ENCODE measurements at regions not wholly inside any gene's neighbourhood (a gene's known extent, or its start where the extent isn't known, plus 50 kb on each side); places are given as distances from the start of the nearest gene placed in this dataset.

DNA sequence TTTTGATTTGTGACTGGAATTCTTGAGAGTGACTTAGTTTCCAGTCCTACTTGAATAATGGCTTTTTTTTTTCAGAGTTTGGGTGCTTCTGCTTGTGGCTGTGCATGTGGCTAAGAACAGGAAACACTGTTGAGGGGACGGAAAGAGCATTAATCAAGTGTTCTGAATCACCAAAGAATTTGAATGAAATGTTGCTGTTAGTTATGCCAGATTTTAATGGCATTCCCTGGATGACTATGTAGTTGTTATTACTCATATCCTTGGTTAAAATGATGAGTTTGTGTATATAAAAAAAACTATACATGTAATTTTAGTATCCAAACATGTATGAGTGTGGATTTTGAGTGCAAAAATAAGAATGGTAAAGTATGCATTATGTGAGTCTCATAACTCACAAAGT lies 347.9 kb downstream of the BCAT1 start:
- DNase-seq = no peak

- DNase-seq = no peak
Observed at GRCh38 chr12:24600551-24600950, 348.4 kb downstream of the BCAT1 start.

- no peak for DNase-seq
Observed at GRCh38 chr12:24599736-24600135, 349.2 kb downstream of the BCAT1 start.

DNA sequence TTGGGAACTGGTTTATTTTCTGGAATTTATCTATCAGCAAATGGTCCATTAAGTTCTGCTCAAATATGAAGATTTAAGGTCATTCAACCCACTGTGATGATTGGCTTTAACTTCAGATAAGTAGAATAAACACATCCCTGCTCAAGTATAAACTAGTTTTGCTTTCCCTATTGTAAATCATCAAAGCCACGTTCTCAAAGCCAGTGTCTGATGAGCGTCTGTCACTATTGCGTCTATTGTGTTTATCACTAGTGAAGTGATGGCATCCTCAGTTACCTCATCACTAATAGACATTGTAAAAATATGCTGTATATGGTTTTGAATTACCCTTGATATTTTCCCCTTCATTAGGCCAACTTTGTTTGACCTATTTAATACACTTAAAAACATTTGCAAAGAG lies 351.3 kb downstream of the BCAT1 start:
- DNase-seq = no peak

DNA sequence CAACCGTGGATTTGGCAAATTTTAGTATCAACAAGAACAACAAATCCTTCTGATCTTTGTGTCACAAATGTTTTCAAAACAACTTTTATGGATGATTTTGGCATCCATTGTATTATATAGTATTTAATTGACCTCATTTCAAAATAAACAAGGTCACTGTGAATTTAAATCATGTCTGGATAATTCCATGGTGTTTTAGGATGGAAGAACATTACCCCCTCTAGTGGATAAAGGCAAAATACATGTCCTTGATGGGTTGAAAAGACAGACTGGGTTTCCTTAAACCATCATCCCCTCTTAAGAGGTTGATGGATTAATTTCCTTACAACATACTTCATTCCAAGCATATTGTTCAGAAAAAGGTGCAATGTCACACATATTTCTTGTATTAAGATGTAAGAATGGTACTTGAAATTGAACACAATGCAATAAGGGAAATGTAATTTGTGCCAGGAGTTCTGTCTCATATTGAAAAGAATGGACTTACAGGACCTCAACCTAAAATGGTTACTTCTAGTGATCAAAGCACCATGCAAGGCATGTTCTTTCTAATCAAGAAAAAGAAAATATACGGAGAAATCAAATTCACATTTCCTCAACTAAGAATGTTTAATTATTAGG lies 352.0 kb downstream of the BCAT1 start:
- DNase-seq = peak; percentile 17 to 76 (median 41)

GRCh38 chr12:24595652-24596235 lies 353.2 kb downstream of the BCAT1 start:
- peak in 1 of 3 experiments; percentile 11 for DNase-seq

- no peak for DNase-seq
Observed at GRCh38 chr12:24591715-24592440, 357.0 kb downstream of the BCAT1 start.

- no peak for DNase-seq
Observed at GRCh38 chr12:24591079-24591626, 357.7 kb downstream of the BCAT1 start.

GRCh38 chr12:24586293-24586692 lies 362.6 kb downstream of the BCAT1 start:
- DNase-seq = no peak

DNA sequence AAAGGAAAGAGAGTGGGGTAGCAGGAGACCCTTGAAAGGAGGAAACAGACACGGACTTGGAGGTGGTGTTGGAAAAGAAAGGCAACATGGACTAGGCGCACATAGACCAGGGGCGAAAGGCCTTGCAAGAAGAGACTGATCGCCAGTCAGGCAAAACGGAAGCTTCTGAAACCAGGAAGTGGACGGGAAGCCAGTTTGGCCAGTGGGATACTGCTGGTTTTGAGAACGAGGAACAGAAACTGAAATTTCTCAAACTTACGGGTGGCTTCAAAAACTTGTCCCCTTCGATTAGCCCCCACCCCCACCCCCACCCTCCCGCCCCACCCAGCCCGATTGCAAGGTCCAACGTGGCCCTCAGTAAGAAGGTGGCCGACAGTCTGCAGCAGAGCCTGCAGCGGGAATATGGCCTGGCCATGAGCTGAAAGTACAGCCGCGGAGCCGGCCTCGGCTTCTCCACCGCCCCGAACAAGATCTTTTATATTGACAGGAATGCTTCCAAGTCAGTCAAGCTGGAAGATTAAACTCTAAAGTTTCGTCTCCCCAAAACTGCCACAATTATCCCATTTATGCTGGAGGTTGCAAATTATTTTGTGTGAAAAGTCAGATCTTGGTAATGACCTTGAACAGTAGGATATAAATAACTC lies 364.7 kb downstream of the BCAT1 start:
- no peak for DNase-seq

- no peak for DNase-seq
Observed at GRCh38 chr12:24582954-24583601, 365.8 kb downstream of the BCAT1 start.

DNA sequence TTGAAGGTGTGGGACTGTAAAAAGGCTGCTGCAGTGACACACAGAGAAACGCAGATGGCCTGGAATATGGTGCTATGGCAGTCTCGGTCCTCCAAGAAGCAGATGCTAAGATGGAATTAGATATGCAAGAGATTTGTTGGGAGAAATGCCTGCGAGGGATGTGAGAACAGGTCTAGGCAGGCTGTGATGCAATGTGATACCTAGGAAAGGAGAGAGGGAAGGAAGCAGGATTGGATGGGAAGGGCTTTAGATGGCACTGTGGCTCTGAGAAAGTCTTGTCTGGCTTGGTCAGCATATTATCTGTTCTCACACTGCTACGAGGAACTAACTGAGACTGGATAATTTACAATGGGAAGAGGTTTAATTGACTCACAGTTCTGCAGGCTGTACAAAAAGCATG lies 374.4 kb downstream of the BCAT1 start:
- DNase-seq = no peak

DNA sequence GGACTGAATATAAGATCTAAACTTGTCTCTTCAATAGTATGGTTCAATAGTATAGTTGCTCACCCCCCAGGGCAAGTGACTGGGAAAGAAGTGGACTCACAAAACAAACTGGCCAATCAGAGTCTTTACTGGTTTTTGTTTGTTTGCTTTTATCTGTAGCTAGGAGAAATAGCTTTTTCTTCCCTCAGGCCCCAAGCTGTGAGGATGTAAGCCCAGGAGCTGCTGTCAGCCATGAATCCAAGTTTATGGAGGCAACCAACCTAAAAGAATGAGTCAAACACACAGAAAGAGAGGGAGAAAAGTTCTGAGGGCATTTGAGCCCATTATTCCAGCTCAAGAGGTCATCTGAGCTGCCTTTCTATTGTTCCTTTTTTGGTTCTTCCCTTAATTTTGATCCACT lies 375.3 kb downstream of the BCAT1 start:
- DNase-seq = no peak

- DNase-seq = no peak
Observed at GRCh38 chr12:24565300-24565699, 383.6 kb downstream of the BCAT1 start.

DNA sequence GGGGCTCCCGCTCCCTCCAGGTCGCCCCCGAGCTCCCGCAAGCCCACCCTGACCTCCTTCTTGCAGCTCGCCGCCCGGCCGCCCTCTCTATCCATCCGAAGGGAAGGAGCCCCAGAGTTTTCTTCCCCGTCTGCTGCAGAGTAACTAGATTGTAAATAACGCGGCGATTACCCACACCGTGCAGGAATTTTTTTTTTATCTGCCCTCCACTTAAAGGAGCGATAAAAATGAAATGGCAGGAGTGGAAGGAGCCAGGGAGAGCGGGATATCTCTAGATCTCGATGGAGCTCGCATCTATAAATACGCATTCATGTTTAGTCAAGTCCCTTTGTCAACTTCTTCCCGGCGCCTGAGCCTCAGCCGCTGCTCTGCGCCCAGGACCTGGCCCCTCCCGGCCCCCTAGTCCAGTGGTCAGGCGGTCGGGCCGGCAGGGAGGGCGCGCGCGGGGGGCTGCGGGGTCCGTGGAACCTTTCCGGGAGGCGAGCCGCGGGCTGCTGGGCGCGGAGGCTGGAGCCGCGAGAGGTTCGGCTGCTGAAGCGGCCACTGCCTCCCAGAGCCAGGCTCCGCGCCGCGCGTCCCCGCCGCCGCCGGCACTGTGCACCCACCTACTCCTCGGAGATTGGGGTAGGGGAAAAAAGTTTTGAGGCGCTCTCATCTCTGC lies 386.0 kb downstream of the BCAT1 start:
- peak; percentile 40 to 72 (median 68) for DNase-seq

- peak; percentile 52 to 83 (median 80) for DNase-seq
Observed at GRCh38 chr12:24561882-24562770, 386.8 kb downstream of the BCAT1 start.

DNA sequence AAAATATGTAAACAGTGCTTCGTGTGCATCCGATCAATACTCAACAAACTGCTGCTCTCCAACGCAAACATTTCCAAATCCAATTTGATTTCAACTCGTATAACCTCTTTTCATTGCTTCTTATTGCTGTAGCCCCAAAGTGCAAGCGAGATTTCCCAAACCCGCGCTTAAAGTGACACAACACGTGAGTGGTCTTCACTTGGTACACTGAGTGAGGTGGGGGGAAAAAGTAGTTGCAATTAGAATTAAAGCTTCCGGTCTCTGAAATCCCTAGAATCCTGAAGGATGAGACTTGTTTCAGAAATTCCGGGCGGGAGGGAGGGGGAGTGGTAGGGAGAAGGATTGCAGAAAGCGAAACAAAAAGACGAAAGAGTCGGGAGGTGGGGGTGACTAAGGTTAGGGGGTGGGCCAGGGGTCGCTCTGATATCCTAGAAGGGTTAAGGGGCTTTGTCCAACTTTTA lies 387.5 kb downstream of the BCAT1 start:
- DNase-seq = peak in 1 of 3 experiments; percentile 65

DNA sequence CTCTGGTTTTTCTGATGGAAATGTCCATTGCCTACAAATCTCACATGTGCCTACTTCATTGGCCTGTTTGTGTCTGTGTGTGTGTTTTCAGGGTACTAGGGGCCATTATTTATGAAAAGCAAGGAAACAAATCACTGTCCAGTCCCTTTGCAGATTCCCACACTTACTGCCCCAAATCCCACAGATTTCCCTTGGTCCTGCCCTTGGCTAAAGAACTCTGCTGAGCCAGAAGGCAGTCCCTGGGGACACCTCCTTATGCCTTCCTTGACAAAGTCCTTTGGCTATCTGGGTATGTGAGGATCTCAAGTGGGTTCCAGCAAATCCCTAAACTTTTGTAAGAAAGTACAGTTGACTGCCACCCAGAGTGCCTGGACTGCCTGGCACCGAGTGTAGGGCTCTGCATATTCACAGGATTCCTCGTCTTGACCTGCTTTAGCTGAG lies 388.1 kb downstream of the BCAT1 start:
- peak in 1 of 3 experiments; percentile 51 for DNase-seq

GRCh38 chr12:24560192-24560775 lies 388.6 kb downstream of the BCAT1 start:
- no peak for DNase-seq

DNA sequence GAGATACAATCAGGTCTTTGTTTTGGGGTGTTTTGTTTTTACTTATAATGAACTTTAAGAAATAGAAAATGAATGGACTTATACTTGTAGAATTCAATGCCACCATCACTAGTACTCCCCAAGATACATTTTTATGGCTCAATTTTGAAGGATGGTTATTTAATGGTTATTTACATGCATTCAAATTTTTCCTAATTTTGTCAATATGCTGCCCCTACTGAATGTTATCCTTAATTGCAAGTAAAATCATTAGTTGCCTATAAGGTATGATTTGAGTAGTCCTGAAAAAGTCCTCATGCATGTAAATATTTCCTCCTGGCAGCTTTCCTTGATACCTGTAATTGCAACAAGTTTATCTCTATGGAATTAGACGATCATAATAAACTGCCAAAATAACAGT lies 391.2 kb downstream of the BCAT1 start:
- DNase-seq = no peak

DNA sequence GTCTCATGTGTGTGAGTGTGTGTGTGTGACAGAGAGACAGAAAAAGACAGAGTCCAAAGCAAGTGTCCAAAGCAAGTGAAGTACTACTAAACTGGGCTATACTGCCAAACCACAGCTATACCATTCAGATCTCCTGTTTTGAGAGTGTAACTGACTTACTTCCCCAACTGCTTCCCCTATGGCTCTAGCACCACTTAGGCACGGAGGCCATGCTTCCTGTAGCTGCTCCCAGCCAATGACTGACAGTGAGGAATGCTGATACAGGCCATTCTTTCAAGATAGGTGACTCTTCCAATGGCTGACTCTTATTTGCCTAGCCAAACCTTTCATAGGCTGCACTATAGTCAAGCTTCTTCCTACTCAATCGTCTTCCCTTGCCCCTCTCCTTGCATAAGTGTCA lies 393.2 kb downstream of the BCAT1 start:
- DNase-seq = no peak
